ENCODE measurements at regions not wholly inside any gene's neighbourhood (a gene's known extent, or its start where the extent isn't known, plus 50 kb on each side); places are given as distances from the start of the nearest gene placed in this dataset.

DNA sequence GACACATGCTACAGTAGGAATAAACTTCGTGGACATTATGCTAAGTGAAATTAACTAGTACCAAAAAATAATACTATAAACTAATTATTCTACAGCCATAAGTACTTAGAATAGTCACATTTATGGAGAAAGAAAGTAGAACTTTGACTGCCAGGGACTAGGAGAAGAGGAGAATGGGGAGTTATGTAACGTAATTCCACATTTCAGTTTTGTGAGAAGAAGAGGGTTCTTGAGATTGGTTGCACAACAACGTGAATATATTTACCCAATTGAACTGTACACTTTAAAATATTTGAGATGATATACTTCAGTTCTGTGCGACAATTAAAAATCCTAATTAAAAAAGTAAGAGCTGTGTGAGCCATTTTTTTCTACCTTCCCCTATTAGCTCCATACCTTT, 1412.9 kb downstream of the PLA2G4A start:
- TF ChIP-seq CTCF (IDR thresholded peaks at IDR 0.05) (no peak), POLR2A (IDR thresholded peaks at IDR 0.05) (no peak)

Measured in esophagus squamous epithelium (tissue), 4 donors.